MM.1S (cell line): ENCODE measurements at regions not wholly inside any gene's neighbourhood (a gene's known extent, or its start where the extent isn't known, plus 50 kb on each side); places are given as distances from the start of the nearest gene placed in this dataset.

Experiments used
- DNase-seq: peaks from one replicate; pipeline ENCODE4 v3.0.0-alpha.2; 2015
- H2AFZ ChIP-seq: fragments of 300-600 bp; sonication (generic); 2 replicates; pipeline ENCODE4 v1.6.0; 2016; ENCODE audit warnings: antibody characterized with exemption, low read length
- H3F3A ChIP-seq: fragments of 300-600 bp; sonication (generic); 2 replicates; pipeline ENCODE4 v1.6.1; 2016; ENCODE audit warnings: mild to moderate bottlenecking, antibody characterized with exemption, low read length, moderate library complexity, mixed read lengths; ENCODE audit not compliant: insufficient read depth
- H3K27ac ChIP-seq: fragments of 300-600 bp; sonication (generic); 2 replicates; pipeline ENCODE4 v1.5.1; 2016; ENCODE audit warnings: mild to moderate bottlenecking, low read length
- H3K27me3 ChIP-seq: fragments of 300-600 bp; sonication (generic); replicated peaks from 2 replicates; pipeline ENCODE4 v1.6.0; 2016; ENCODE audit warnings: low read length; ENCODE audit not compliant: insufficient read depth
- H3K36me3 ChIP-seq: fragments of 300-600 bp; sonication (generic); replicated peaks from 2 replicates; pipeline ENCODE4 v1.6.1; 2016; ENCODE audit warnings: mild to moderate bottlenecking, low read length, mixed read lengths; ENCODE audit not compliant: insufficient read depth
- H3K4me1 ChIP-seq: fragments of 300-600 bp; sonication (generic); 2 replicates; pipeline ENCODE4 v1.6.1; 2016; ENCODE audit warnings: low read length, mixed read lengths
- H3K4me2 ChIP-seq: fragments of 300-600 bp; sonication (generic); 2 replicates; pipeline ENCODE4 v1.6.0; 2016; ENCODE audit warnings: low read depth, low read length
- H3K4me3 ChIP-seq: fragments of 300-600 bp; sonication (generic); 2 replicates; pipeline ENCODE4 v1.5.1; 2016; ENCODE audit warnings: low read length, mixed read lengths
- H3K79me2 ChIP-seq: fragments of 300-600 bp; sonication (generic); 2 replicates; pipeline ENCODE4 v1.6.1; 2016; ENCODE audit warnings: mixed run types, low read length, mixed read lengths
- H3K9ac ChIP-seq: fragments of 300-600 bp; sonication (generic); 2 replicates; pipeline ENCODE4 v1.6.1; 2016; ENCODE audit warnings: low read length, mixed read lengths
- H3K9me2 ChIP-seq: fragments of 300-600 bp; sonication (generic); replicated peaks from 2 replicates; pipeline ENCODE4 v1.6.1; 2016; ENCODE audit warnings: mild to moderate bottlenecking, low read length, mixed read lengths; ENCODE audit not compliant: insufficient read depth
- H3K9me3 ChIP-seq: fragments of 300-600 bp; sonication (generic); replicated peaks from 2 replicates; pipeline ENCODE4 v1.6.1; 2016; ENCODE audit warnings: mild to moderate bottlenecking, low read length, mixed read lengths; ENCODE audit not compliant: insufficient read depth
- H4K20me1 ChIP-seq: fragments of 300-600 bp; sonication (generic); 2 replicates; pipeline ENCODE4 v1.6.1; 2016; ENCODE audit warnings: mild to moderate bottlenecking, low read length, moderate library complexity, mixed read lengths; ENCODE audit not compliant: insufficient read depth
- CTCF ChIP-seq: fragments of 300-600 bp; sonication (generic); IDR thresholded peaks from 2 replicates; pipeline ENCODE4 v1.5.1; 2016; ENCODE audit warnings: antibody characterized with exemption, low read length, mixed read lengths
- EZH2 ChIP-seq: fragments of 300-600 bp; sonication (generic); optimal IDR thresholded peaks from 2 replicates; pipeline ENCODE3; 2017; ENCODE audit warnings: low read depth, mild to moderate bottlenecking, antibody characterized with exemption, low read length, mixed read lengths
- EZH2phosphoT487 ChIP-seq: fragments of 300-600 bp; sonication (generic); IDR thresholded peaks from 2 replicates; pipeline ENCODE4 v1.6.1; 2018; ENCODE audit warnings: antibody characterized with exemption, low read length

DNA sequence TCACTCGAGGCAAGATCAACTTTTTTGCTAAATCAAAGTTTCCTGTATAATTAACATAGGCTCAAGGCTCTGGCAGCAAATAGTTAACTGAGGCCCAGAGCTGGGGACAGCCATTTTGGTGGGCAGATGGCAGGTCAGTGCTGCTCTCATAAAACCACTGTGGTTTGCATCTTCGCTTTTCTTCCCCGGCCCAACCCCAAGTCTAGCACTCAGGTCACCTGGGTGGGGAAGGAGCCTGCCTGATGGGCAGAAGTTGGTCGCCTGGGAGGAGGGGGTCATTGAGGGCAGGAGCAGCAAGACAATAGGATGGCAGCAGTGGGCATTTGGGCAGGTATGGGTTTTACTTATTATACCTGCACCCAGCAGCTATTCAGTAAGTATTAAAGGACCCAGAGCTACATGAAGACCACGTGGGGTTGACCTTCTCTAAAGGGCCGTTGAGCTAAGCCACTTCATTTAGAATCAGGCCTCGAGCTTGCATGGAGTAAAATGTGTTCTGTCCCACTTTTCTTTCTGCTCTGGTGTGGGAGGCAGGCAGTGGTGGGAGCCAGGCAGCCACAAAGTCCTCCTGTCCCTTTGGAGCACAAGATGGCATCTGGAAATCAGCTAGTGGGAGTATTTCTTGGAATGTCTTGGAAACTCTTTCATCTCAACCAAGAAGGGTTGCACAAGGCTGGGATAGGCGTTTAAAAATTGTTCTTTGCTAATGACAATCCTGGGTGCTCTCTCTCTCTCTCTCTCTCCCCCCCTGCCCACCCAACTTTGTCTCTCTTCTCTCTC, 133.4 kb downstream of the SPAG6 start:
- H3K9me3 ChIP-seq: no peaks in the 10 kb centered on the region
- H4K20me1 ChIP-seq: no peaks in the 10 kb centered on the region
- no peaks in the 10 kb centered on the region for H3F3A ChIP-seq
- no peak for TF ChIP-seq EZH2
- no peak for TF ChIP-seq CTCF
- no peak for TF ChIP-seq EZH2phosphoT487
- H3K4me2 ChIP-seq: no peak overlapping the region
- no peaks in the 10 kb centered on the region for H3K9me2 ChIP-seq
- no peaks in the 10 kb centered on the region for H3K79me2 ChIP-seq
- no peak overlapping the region for H3K4me3 ChIP-seq
- H3K27ac ChIP-seq: no peak overlapping the region
- H3K27me3 ChIP-seq: no peaks in the 10 kb centered on the region
- no peak for DNase-seq
- H3K9ac ChIP-seq: no peak overlapping the region
- H2AFZ ChIP-seq: no peak overlapping the region
- H3K4me1 ChIP-seq: peaks cover 16% of the 10 kb centered on the region
- no peaks in the 10 kb centered on the region for H3K36me3 ChIP-seq

DNA sequence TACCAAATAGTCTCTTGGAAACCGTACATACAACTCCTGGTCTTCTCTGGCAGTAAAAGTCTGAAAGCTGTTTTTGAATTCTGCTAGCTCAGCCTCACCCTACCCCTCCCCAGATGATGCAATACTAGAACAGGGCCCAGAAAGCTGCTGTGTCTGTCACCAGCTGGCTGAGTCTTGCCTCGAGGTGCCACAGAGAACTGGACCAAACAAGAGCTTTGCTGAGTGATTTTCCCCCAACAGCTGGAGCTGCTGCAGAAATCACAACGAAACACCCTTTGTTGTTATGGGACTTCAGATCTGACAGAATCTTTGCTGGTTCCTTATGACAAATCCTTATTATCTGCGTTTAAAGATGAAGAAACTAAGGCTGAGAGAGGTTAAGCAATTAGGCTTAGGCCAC, 134.1 kb downstream of the SPAG6 start:
- Histone ChIP-seq H3K27me3 (no peaks in the 10 kb centered on the region), H3K9me3 (no peaks in the 10 kb centered on the region)
- TF ChIP-seq EZH2 (no peak), CTCF (no peak), EZH2phosphoT487 (no peak)

GRCh38 chr10:22481106-22481505, 135.8 kb downstream of the SPAG6 start:
- Histone ChIP-seq H3K9me2 (no peaks in the 10 kb centered on the region), H3K4me2 (no peak overlapping the region), H3K27me3 (no peaks in the 10 kb centered on the region), H2AFZ (no peak overlapping the region), H3K4me3 (no peak overlapping the region), H3K36me3 (no peaks in the 10 kb centered on the region), H4K20me1 (no peaks in the 10 kb centered on the region), H3K27ac (no peak overlapping the region), H3K9me3 (no peaks in the 10 kb centered on the region), H3K9ac (no peak overlapping the region), H3K4me1 (peaks cover 16% of the 10 kb centered on the region), H3F3A (no peaks in the 10 kb centered on the region), H3K79me2 (no peaks in the 10 kb centered on the region)
- DNase-seq: no peak
- TF ChIP-seq EZH2: no peak
- no peak for TF ChIP-seq EZH2phosphoT487
- TF ChIP-seq CTCF: no peak

More for the DNA sequence above, 134.1 kb downstream of the SPAG6 start:
- H4K20me1 ChIP-seq: no peaks in the 10 kb centered on the region
- no peak overlapping the region for H3K27ac ChIP-seq
- no peak for DNase-seq
- no peak overlapping the region for H3K4me3 ChIP-seq
- no peaks in the 10 kb centered on the region for H3K79me2 ChIP-seq
- no peak overlapping the region for H3K4me2 ChIP-seq
- peaks cover 16% of the 10 kb centered on the region for H3K4me1 ChIP-seq
- H2AFZ ChIP-seq: no peak overlapping the region
- H3K36me3 ChIP-seq: no peaks in the 10 kb centered on the region
- H3K9ac ChIP-seq: no peak overlapping the region
- H3F3A ChIP-seq: no peaks in the 10 kb centered on the region
- no peaks in the 10 kb centered on the region for H3K9me2 ChIP-seq
